GM12878 (cell line): ENCODE measurements at regions not wholly inside any gene's neighbourhood (a gene's known extent, or its start where the extent isn't known, plus 50 kb on each side); places are given as distances from the start of the nearest gene placed in this dataset.

Source experiments
- ATAC-seq: fragments of 200-7000 bp; cut with Tn5 transposase; 3 replicates; pipeline ENCODE4 v1.9.1; 2020; ENCODE audit warnings: mild to moderate bottlenecking, moderate library complexity
- BruUV-seq: library from RNA; stranded (reverse); fragments of 400-500 nt; replicated peaks from 2 replicates; lab custom pipeline; 2021; lab: Mats Ljungman, UMichigan
- CTCF ChIA-PET: fragments of 300-600 bp; sonication (Branson Sonifier 250); formaldehyde crosslinking; extraction: SDS; loops from one replicate; lab custom pipeline; 2021; ENCODE audit warnings: inconsistent platforms; lab: Yijun Ruan, JAX
- POLR2A ChIA-PET: fragments of 350-600 bp; formaldehyde crosslinking; extraction: SDS; loops from one replicate; lab custom pipeline; 2021; ENCODE audit warnings: inconsistent platforms; lab: Charles Lee
- RAD21 ChIA-PET: fragments of 300-600 bp; sonication (Branson Sonifier 250); formaldehyde crosslinking; loops from one replicate; lab custom pipeline; 2023; ENCODE audit warnings: antibody characterized with exemption; ENCODE audit not compliant: unreplicated experiment; lab: Charles Lee
- SMC1A ChIA-PET: fragments of 300-600 bp; sonication (Branson Sonifier 250); formaldehyde crosslinking; loops from one replicate; lab custom pipeline; 2023; ENCODE audit not compliant: unreplicated experiment, uncharacterized antibody; lab: Charles Lee
- DNase-seq: peaks from one replicate; pipeline ENCODE4 v3.0.0-alpha.2; 2011; ENCODE audit warnings: low read depth, low spot score
- FAIRE-seq: peaks from 3 replicates; lab custom pipeline; 2011; peaks lifted over from hg19 to GRCh38; lab: Jason Lieb, UNC
- H2AFZ ChIP-seq: 2 replicates; pipeline ENCODE4 v1.6.0; 2011; ENCODE audit warnings: low read depth, low read length, control low read depth; ENCODE audit not compliant: control insufficient read depth
- H3K27ac ChIP-seq: 2 replicates; pipeline ENCODE4 v1.5.1; 2011; ENCODE audit warnings: control low read depth; ENCODE audit not compliant: control insufficient read depth, insufficient read depth
- H3K27me3 ChIP-seq, 2 experiments: replicated peaks in 1 of 2; 2 replicates each; pipeline versions ENCODE4 v1.6.0 to v1.6.1; 2011; ENCODE audit warnings: low read length in 1 of 2; ENCODE audit not compliant: control insufficient read depth in 2 of 2, insufficient read depth in 2 of 2
- H3K36me3 ChIP-seq, 2 experiments: 2 replicates each; pipeline ENCODE4 v1.5.1; 2011; ENCODE audit warnings: low read length in 1 of 2; ENCODE audit not compliant: control insufficient read depth in 2 of 2, insufficient read depth in 2 of 2
- H3K4me1 ChIP-seq: 2 replicates; pipeline ENCODE4 v1.6.1; 2011; ENCODE audit warnings: mild to moderate bottlenecking, low read length, moderate library complexity, mixed read lengths; ENCODE audit not compliant: control insufficient read depth, insufficient read depth
- H3K4me2 ChIP-seq: 2 replicates; pipeline ENCODE4 v1.6.0; 2011; ENCODE audit warnings: control low read depth; ENCODE audit not compliant: control insufficient read depth, insufficient read depth
- H3K4me3 ChIP-seq: fragments of 200-600 bp; sonication (generic); 2 replicates; pipeline ENCODE4 v1.5.1; 2016
- H3K79me2 ChIP-seq: 2 replicates; pipeline ENCODE4 v1.6.0; 2011; ENCODE audit warnings: low read length; ENCODE audit not compliant: control insufficient read depth, insufficient read depth
- H3K9ac ChIP-seq: 2 replicates; pipeline ENCODE4 v1.8.0; 2011; ENCODE audit warnings: low read length, control low read depth, mixed read lengths; ENCODE audit not compliant: control insufficient read depth, insufficient read depth
- H3K9me3 ChIP-seq: replicated peaks from 3 replicates; pipeline ENCODE4 v1.5.1; 2011; ENCODE audit warnings: mild to moderate bottlenecking, low read length; ENCODE audit not compliant: control insufficient read depth, insufficient read depth
- H4K20me1 ChIP-seq: 2 replicates; pipeline ENCODE4 v1.6.0; 2011; ENCODE audit not compliant: control insufficient read depth, insufficient read depth
- BCL11A ChIP-seq: IDR thresholded peaks from 2 replicates; pipeline ENCODE4 v1.6.1; 2011; ENCODE audit warnings: low read depth, low read length
- ESRRA ChIP-seq: IDR thresholded peaks from 2 replicates; pipeline ENCODE4 v1.6.1; 2012; ENCODE audit warnings: mild to moderate bottlenecking, low read length, improper control_type of control experiment
- FOXM1 ChIP-seq: IDR thresholded peaks from 2 replicates; pipeline ENCODE4 v1.6.1; 2012; ENCODE audit warnings: low read depth, mild to moderate bottlenecking, inconsistent platforms, low read length, moderate library complexity
- GABPA ChIP-seq: IDR thresholded peaks from 2 replicates; pipeline ENCODE4 v1.6.1; 2014; ENCODE audit warnings: antibody characterized with exemption, low read depth, mild to moderate bottlenecking, inconsistent platforms
- MAX ChIP-seq: IDR thresholded peaks from 2 replicates; pipeline ENCODE4 v1.6.1; 2012; ENCODE audit warnings: low read depth, low read length, improper control_type of control experiment
- MTA2 ChIP-seq: fragments of 450-650 bp; IDR thresholded peaks from 2 replicates; pipeline ENCODE4 v1.6.1; 2016; ENCODE audit warnings: low read depth, mild to moderate bottlenecking, moderate library complexity
- SMC3 ChIP-seq: IDR thresholded peaks from 2 replicates; pipeline ENCODE4 v1.6.1; 2011; ENCODE audit warnings: low read length, improper control_type of control experiment, borderline replicate concordance
- ZNF24 ChIP-seq: fragments of 450-650 bp; IDR thresholded peaks from 2 replicates; pipeline ENCODE4 v1.6.1; 2017; ENCODE audit warnings: antibody characterized with exemption, mild to moderate bottlenecking
- ZNF384 ChIP-seq: IDR thresholded peaks from 2 replicates; pipeline ENCODE4 v1.6.1; 2012; ENCODE audit warnings: low read depth, mild to moderate bottlenecking, low read length, improper control_type of control experiment, borderline replicate concordance
- ZSCAN29 ChIP-seq: fragments of 450-650 bp; IDR thresholded peaks from 2 replicates; pipeline ENCODE4 v1.6.1; 2017; ENCODE audit warnings: mild to moderate bottlenecking, moderate library complexity
- WGBS: methylation state at CpG from one replicate; pipeline ENCODE4 v1.1.6; 2016; ENCODE audit warnings: low lambda C conversion rate; ENCODE audit not compliant: insufficient replicate concordance, insufficient coverage; ENCODE audit errors: missing lambda C conversion rate; 5-methylcytosine and 5-hydroxymethylcytosine counted together
- in situ Hi-C: fragments of 300-500 bp; cut with MboI; formaldehyde crosslinking; loops from 9 replicates; pipeline ENCODE4 v1.14.3; 2018; ENCODE audit warnings: mixed read lengths
- intact Hi-C: fragments of 100-400 bp; cut with micrococcal nuclease; formaldehyde crosslinking; loops from one replicate; pipeline ENCODE4 v1.14.2; 2022; ENCODE audit not compliant: unreplicated experiment
- TF ChIP-seq, protein P1 (sequence below): fragments of 450-650 bp; IDR thresholded peaks from 2 replicates; pipeline ENCODE4 v1.6.1; 2017; ENCODE audit warnings: borderline replicate concordance

DNA sequence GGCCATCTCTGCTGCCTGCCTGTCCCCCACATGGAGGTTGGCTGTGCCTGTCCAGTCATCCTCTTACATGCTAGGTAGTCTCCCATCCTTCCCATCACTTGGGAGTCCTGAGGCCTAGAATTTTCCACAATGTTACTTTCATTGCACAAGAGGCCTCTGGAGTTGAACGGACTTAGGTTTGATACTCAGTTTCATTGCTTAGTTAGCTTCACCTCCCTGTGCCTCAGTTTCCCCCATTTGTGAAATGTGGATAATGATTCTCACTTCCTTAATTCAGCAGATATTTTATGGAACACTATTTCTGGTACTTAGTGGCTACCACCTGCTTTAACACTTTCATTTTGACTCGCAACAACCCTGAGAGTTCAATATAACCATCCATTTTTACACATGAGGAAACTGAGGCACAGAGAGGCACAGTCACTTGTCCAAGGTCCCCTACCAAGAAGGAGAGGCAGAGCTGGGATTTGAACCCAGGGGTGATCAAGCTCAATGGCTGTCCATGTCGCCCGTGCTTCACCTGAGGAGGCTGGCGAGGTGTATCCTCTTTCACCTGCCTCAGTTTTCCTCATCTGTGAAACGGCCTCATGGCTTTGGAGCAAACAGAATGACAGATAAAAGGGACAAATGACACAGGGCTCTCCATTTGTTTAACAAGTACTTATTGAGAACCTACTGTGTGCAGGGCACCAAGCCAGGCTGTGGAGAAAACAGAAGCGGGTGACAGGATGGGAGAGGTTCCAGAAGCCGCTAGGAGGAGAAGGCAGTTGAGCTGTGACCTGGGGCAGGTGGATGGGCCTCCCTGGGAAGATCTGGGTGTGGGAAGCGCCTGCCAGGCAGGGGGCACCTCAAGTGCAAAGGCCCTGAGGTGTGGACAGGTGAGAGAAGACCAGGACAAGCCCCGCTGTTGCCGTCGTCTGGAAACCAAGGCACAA is 154.3 kb upstream of the PTPN1 start (continued):
- no peak for TF ChIP-seq GABPA
- no peak for TF ChIP-seq ESRRA
- TF ChIP-seq ZNF384, result no peak
- no peak for TF ChIP-seq MTA2
- TF ChIP-seq, protein P1, sequence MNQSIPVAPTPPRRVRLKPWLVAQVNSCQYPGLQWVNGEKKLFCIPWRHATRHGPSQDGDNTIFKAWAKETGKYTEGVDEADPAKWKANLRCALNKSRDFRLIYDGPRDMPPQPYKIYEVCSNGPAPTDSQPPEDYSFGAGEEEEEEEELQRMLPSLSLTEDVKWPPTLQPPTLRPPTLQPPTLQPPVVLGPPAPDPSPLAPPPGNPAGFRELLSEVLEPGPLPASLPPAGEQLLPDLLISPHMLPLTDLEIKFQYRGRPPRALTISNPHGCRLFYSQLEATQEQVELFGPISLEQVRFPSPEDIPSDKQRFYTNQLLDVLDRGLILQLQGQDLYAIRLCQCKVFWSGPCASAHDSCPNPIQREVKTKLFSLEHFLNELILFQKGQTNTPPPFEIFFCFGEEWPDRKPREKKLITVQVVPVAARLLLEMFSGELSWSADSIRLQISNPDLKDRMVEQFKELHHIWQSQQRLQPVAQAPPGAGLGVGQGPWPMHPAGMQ, result no peak
- TF ChIP-seq ZNF24, result no peak
- no peak for TF ChIP-seq BCL11A

- no peaks in the 10 kb centered on the region for H3K36me3 ChIP-seq
- CTCF ChIA-PET, result no interaction called here
- no peaks in the 10 kb centered on the region for H3K4me1 ChIP-seq
- no peaks in the 10 kb centered on the region for H3K79me2 ChIP-seq
- in situ Hi-C loops, result no loop called here
- no peak overlapping the region for H3K9ac ChIP-seq
- RAD21 ChIA-PET, result no interaction called here
- intact Hi-C loops, result no loop called here
- DNase-seq (no peak), ATAC-seq (no peak), FAIRE-seq (no peak)
- no peak overlapping the region for H3K4me2 ChIP-seq
- H3K9me3 ChIP-seq, result no peaks in the 10 kb centered on the region
- H3K4me3 ChIP-seq, result no peak overlapping the region
- no peaks in the 10 kb centered on the region for H4K20me1 ChIP-seq
- SMC1A ChIA-PET, result no interaction called here
- 54% methylated on average over 14 of the region's 14 CpGs for WGBS
- H2AFZ ChIP-seq, result no peak overlapping the region
- POLR2A ChIA-PET, result interaction anchor here (0.6 kb wide), 1 partner anchor 312 kb away, joined by 5 read pairs; no protein-coding TSS in a partner anchor
- TF ChIP-seq ZSCAN29 (no peak), MAX (no peak), FOXM1 (no peak), SMC3 (no peak), ZNF384 (no peak)
- H3K27ac ChIP-seq, result no peak overlapping the region
- no TSS peak for BruUV-seq
- H3K27me3 ChIP-seq, result peaks cover 0 to 2% of the 10 kb centered on the region in 2 experiments; a peak in 1 of 4 replicates
Observed at GRCh38 chr20:50356525-50356885, 153.7 kb upstream of the PTPN1 start.
